HG02840 (cell line): ENCODE measurements at regions not wholly inside any gene's neighbourhood (a gene's known extent, or its start where the extent isn't known, plus 50 kb on each side); places are given as distances from the start of the nearest gene placed in this dataset.
"Not testable (repeated sequence)": the region's sequence is repeated elsewhere in the genome, so short reads cannot be mapped to it uniquely, and the experiment has no call there.

Source experiments
- ATAC-seq: cut with Tn5 transposase; IDR thresholded peaks from one replicate; pipeline ENCODE4 v1.9.1; 2021; ENCODE audit warnings: mild to moderate bottlenecking, moderate library complexity, moderate number of reproducible peaks; ENCODE audit not compliant: unreplicated experiment, low FRiP score

GRCh38 chr20:26219546-26219945 lies 522.9 kb upstream of the ZNF337 start:
- not testable (repeated sequence) for ATAC-seq

GRCh38 chr20:26218301-26218700 lies 521.6 kb upstream of the ZNF337 start:
- ATAC-seq, result no peak

- no peak for ATAC-seq
These were observed 519.4 kb upstream of the ZNF337 start for GRCh38 chr20:26216025-26216424.

GRCh38 chr20:26214991-26215390 lies 518.3 kb upstream of the ZNF337 start:
- no peak for ATAC-seq

GRCh38 chr20:26209171-26209941 lies 512.7 kb upstream of the ZNF337 start:
- no peak for ATAC-seq

GRCh38 chr20:26208296-26209091 lies 511.8 kb upstream of the ZNF337 start:
- no peak for ATAC-seq

GRCh38 chr20:26207967-26208295 lies 511.3 kb upstream of the ZNF337 start:
- not testable (repeated sequence) for ATAC-seq

- ATAC-seq, result no peak
These were observed 510.7 kb upstream of the ZNF337 start for GRCh38 chr20:26207237-26207966.

- no peak for ATAC-seq
These were observed 508.7 kb upstream of the ZNF337 start for GRCh38 chr20:26205350-26205749.

- not testable (repeated sequence) for ATAC-seq
These were observed 504.4 kb upstream of the ZNF337 start for GRCh38 chr20:26201026-26201425.

- not testable (repeated sequence) for ATAC-seq
These were observed 490.7 kb upstream of the ZNF337 start for GRCh38 chr20:26187329-26187728.

- ATAC-seq, result not testable (repeated sequence)
These were observed 487.1 kb upstream of the ZNF337 start for GRCh38 chr20:26183720-26184119.

- ATAC-seq, result not testable (repeated sequence)
These were observed 484.7 kb upstream of the ZNF337 start for GRCh38 chr20:26181364-26181763.

- not testable (repeated sequence) for ATAC-seq
These were observed 475.2 kb upstream of the ZNF337 start for GRCh38 chr20:26171875-26172274.

- ATAC-seq, result no peak
These were observed 472.9 kb upstream of the ZNF337 start for GRCh38 chr20:26169506-26169905.

- ATAC-seq, result no peak
These were observed 470.8 kb upstream of the ZNF337 start for GRCh38 chr20:26167499-26167898.

GRCh38 chr20:26163890-26164289 lies 467.2 kb upstream of the ZNF337 start:
- no peak for ATAC-seq

- ATAC-seq, result not testable (repeated sequence)
These were observed 466.5 kb upstream of the ZNF337 start for GRCh38 chr20:26163151-26163550.

- ATAC-seq, result not testable (repeated sequence)
These were observed 465.1 kb upstream of the ZNF337 start for GRCh38 chr20:26161741-26162140.

GRCh38 chr20:26160916-26161315 lies 464.3 kb upstream of the ZNF337 start:
- not testable (repeated sequence) for ATAC-seq

- ATAC-seq, result no peak
These were observed 457.6 kb upstream of the ZNF337 start for GRCh38 chr20:26154224-26154623.
